Right renal cortex interstitium (tissue), 3 donors: ENCODE measurements at regions not wholly inside any gene's neighbourhood (a gene's known extent, or its start where the extent isn't known, plus 50 kb on each side); places are given as distances from the start of the nearest gene placed in this dataset.
"Not testable (repeated sequence)": the region's sequence is repeated elsewhere in the genome, so short reads cannot be mapped to it uniquely, and the experiment has no call there.

Source experiments
- DNase-seq, 3 donors: peaks; one replicate each; pipeline ENCODE4 v3.0.0-alpha.2; 2013; ENCODE audit warnings: low read depth in 3 of 3, low spot score in 2 of 3

DNA sequence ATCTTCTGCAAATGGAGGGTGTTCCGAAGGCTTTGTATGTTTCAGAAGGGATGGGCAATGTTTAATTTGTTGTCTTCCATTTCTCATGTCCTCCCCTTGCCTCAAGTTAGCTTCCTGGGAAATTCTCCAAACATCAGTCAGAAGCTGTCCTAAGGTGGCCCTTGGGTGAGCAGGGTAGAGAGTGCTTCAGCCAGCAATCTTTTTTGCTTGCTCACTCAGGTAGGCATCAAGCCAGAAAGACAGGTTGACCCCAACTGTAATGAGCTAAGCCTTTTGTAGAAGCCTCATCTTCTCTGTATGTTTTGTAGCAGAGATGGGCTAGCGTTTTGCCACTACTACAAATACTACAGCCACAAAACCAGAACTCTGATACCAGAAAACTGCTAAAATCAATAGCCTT is 321.5 kb upstream of the FAM78B start:
- no peak for DNase-seq

DNA sequence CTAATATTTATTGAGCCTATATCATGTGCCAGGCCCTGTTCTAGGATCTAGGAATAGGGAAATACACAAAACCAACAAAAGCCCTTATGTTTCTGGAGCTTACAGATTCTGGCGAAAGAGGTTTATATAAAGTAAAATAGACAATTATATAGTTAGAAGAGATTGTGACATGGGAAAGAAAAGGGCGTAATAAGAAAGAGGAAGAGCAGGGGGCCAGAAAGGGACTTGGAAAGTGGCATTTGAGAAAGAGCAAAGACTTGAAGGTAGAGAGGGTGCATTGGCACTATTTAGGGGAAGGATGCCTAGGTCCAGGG is 322.5 kb upstream of the FAM78B start:
- no peak for DNase-seq

DNA sequence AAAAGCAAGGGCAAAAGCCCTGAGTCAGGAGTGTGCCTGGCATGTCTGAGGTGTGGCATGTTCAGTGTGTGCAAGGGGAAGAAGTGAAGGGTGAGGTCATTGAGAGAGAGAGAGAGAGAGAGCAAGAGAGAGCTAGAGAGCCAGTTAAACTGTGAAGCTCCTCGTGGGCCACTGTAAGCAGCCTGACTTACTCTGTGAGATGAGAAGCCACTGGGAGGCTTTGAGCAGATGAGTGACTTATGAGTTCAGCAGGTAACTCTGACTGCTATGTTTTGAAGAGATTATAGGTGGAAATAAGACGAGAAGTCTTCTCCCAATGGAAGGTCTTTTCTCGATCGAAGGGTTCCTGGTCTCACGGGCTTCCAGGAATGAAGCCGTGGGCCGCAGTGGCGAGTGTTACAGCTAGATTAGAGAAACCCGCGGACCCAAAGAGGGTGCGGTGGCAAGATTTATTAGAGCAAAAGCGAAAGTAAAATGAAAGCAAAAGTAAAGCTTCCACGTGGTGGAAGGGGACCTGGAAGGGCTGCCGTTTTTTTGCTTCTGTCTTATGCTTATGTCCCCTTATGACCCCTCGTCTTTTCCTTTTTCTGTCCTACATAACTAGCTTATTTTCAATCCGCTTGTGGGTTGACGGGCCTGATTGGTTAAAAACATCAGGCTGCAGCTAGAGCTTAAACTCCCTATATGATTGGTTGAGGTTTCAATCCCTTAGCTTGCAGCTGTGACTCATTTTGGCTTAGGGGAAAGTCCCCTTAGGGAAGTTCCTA is 323.1 kb upstream of the FAM78B start:
- DNase-seq: no peak

DNA sequence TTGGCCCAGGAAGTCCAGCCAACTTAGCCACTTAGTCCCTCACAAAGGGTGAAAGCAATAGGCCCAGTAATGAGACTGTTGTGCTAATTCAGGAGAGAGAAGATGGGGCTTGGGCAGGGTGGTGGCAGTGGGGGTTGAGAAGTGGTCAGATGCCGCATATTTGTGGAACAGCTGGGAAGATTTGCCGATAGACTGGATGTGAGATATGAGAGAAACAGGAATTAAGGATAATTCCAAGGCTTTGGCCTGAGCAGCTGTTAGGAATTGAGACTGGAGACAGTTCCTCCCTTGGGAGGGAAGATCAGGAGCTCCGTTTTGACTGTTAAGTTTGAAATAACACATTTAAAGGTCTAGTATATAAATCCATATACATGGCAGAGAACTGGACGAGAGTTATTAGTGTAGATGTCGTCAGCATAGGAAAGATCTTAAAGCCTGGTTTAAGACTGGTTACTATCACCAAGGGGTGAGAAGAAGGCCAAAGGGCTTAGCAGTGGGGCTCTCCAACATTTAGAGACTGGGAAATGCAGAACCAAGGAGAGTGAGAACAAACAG is 323.7 kb upstream of the FAM78B start:
- DNase-seq: no peak

DNA sequence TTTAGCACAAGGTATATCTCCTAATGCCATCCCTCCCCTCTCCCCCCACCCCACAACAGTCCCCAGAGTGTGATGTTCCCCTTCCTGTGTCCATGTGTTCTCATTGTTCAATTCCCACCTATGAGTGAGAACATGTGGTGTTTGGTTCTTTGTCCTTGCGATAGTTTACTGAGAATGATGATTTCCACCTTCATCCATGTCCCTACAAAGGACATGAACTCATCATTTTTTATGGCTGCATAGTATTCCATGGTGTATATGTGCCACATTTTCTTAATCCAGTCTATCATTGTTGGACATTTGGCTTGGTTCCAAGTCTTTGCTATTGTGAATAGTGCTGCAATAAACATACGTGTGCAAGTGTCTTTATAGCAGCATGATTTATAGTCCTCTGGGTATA is 327.0 kb upstream of the FAM78B start:
- not testable (repeated sequence) for DNase-seq

DNA sequence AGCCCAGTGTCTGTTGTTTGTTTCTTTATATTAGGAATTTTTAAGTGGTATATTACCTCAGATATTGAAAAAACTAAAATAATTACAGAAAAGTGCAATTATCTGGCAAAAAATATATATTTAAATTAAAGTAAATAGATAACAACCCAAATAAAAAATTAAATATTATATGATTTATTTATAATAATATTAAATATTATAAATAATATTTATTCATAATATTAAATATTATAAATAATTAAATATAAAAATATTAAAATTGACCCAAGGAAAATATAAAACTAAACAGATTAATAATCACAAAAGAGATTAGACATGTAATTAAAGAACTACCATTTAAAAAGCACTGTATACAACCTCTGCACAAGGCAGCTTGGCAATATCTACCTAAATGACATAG is 331.9 kb upstream of the POGK start:
- no peak for DNase-seq

DNA sequence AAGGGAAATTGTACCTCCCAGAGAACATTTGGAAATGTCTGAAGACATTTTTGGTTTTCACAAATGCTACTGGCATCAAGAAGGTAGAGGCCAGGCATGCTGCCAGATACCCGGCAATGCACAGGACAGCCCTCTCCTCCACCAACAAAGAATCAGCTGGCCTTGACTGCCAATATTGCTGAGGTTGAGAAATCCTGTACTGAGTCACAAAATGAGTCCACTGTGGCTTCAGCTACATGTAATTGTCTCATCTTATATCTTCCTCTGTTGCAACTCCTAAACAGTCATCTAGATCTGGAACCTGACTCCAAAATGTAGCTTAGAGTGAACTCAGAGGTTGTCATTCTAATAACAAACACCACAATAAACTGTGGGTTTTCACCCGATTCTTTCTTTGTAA is 327.5 kb upstream of the POGK start:
- no peak for DNase-seq

DNA sequence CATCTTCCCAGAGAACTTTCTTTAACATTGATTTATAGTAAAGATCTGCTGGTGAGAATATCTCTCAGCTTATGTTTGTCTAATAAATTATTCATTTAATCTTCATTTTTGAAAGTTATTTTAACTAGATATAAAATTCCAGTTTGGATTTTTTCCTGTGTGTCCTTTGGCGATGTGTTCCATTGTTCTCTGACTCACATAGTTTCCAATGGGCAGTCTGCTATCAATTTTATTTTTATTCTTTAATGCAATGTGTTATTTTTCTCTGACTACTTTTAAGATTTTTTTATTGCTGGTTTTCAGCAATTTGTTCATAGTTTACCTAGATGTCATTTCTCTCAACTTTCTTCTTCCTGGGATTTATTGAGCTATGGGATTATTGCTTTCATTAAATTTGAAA is 325.2 kb upstream of the POGK start:
- DNase-seq: no peak

DNA sequence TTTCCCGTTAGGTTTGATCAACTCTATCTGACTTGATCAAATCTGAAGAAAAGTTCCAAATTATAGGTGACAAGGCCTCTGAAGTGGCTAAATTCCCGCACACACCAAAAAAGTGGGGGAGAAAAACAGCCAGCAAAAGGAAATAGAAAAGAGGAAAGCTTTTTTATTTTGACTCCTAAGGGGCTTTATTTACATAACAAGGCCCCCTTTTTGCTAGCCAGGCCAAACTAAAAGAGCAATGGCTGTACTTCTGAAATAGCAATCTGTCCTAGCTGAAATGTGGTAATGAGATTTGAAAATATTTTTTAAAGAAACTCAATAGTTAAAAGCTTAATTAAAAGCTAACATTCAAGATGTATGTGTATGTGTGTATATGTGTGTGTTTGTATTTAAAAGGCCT is 311.5 kb upstream of the POGK start:
- no peak for DNase-seq

DNA sequence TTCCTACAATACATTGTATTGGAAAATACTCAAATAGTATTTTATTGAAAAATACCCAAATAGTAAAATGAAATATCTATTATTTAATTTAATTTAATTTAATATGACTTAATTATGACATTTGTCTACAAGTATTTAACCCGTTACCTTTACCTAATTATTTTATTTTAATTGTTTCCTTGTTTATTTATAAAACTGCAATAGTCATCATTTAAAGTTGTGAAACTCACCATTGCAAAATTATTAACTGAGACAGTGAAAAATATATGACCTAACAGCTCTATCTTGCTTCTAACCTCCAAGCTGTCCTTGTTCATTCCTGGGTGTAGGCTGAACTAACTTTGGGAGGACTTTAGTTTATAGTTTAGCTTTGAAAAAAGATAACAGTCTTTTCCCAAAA is 300.6 kb upstream of the POGK start:
- DNase-seq: no peak

DNA sequence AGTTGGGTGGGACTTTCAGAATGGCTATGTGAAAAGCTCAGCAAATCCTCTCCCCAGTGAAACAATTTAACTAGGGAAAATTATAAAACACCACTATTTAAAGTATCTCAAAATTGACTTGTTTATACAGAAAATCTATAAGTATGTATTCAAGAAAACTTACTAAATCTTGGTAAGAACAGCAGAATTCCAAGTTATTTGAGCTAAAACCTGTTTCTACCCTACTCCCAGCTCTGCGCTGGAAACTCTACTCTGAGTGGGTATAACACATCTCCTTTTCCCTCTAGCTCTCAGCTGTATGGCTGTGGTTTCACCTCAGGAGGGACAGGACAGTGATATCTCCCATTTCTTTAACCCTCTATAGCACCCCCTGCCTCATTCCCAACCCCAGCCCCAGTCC is 295.2 kb upstream of the POGK start:
- no peak for DNase-seq

DNA sequence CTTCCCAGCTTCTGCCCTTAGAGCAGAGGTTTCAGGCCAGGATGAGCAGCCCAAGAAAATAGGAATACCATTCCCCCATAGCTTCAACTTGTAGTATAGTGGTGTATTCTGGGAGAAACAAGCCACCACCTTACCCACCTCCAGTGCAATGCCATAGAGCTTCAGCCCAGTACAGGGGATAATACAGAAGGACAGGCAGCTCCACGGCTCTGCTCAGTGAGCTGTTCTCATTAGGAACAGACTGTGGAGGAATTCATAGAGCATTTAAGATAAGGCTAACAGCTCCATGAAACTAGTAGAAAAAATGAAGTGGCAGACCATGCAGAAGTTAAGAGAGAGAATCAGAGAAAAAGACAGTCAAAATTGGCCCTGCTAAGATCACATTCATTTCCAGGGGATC is 294.7 kb upstream of the POGK start:
- no peak for DNase-seq

DNA sequence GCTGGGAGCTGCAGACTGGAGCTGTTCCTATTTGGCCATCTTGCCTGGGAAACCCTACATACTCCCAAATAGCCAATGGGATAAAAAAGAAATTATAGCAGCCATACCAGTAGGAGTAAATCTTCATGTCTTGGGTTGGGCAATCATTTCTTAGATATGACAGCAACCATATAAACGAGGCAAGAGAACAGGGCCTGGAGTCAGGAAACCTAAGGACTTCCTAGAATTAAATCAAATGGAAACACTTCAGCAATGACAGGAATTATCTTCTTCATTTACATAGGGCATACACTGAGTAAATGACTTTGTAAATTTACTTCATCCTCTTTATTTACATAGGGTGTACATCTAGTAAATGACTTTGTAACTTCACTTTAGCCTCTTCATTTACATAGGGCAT is 286.6 kb upstream of the POGK start:
- DNase-seq: no peak

DNA sequence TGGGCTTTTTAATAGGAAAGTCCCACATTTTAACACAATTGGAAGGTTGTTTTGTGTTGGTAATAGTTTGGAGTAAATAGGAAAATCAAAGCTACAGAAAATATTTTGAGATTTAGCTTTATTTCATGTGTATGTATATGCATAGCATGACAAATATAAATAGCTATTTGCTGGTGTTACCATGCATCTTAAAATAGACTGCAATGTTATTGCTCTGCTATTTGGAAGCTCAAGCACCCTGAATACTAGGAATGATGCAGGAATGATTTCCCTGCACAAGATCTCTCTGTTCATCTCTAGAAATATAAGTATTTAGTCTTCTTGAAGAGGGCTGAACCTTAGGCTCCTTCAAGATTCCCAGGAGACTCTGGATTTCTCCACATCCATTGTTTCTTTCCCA is 268.3 kb upstream of the POGK start:
- no peak for DNase-seq

DNA sequence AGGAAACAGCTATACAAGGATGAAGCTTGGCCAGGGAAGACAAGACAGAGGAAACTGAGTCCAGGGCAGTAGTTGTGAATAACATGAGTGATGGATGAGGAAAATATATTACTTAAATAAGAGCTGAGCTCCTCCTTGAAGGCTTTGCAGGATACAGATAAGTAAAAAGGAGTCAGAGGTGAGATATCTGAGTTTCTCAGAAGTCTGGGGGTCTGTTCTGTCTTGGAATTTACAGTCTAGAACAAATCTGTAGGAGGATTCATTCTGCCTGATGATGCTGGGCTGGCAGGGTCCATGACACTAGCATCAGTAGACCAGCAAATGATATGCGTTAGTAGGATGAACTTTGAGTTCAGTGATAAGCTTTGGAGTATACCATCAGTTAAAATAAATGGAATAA is 266.1 kb upstream of the POGK start:
- no peak for DNase-seq

DNA sequence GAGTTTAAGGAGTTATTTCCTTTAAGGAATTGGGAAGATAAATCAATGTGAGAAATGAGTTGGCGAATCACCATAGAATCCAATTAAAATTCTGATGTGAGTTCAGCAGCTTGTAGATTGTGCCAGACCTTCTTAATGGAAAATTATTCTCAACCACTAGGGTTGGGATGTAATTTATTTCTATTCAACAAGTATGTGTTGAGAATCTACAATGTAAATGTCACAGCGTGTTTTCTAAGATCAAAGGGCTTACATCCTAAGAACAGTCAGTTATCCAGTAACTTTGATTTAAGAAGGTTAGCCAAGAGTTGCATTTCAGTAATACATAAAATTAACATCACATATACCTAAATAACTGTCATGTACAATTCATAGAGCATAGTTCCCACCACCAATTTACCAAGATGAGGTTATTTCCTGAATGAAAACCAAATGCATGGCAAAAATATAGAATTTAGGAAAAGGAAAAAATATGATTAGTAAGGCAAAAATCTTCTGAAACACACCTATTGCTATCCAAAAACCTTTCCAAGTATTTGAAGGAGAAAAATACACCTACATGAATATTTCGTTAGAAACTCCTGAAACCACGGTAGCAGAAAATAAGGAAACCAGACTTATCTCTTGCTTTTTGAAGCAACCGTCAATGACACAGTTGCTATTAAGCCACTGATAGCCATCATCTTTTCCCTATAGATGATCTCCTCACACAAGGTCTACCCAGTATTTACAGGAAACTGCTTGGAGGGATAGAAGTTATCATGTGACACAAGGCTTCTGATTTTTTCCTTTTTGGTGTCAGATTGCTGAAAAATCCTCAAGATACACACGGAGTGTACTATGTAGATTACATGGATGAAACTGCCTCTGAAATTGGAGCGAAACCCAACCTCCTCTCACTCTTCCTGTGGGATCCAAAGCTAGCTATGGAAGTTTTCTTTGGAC is 259.4 kb upstream of the POGK start:
- DNase-seq: no peak

DNA sequence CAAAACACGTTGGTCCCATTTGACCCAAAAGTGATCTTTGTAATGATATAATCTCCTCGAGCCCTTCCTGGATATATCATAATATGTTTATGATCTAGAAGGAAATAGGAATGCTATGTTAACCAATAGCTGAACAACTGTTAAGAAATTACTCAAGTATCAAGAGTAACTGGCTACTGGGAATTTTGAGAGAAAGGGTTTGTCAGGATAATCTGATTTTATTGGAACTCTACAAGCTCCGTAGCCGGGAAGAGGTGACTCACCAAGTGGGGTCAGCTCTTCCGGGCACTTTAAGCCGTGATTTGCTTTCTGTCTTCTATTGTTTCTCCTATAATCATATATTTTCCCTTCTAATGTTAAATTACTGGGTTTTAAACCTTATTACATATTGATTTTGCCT is 250.5 kb upstream of the POGK start:
- no peak for DNase-seq

DNA sequence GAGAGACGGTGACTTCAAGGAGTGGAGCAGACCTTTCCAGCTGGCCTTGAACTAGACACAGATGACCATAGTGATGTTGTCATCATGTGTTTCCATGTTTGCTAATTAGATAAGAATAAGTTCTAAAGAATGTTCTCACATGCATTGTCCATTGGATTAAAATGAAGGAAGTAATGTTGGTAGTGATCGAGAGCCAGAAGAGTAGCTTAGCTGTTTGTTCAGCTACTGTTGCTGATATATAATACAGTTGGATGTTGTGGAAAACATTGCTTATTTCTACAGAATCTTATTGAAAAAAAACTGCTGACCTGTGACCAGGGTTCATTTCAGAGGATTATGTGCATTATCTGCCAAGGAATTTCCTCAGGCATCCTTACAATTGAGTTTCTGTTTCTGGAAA is 249.1 kb upstream of the POGK start:
- DNase-seq: no peak

DNA sequence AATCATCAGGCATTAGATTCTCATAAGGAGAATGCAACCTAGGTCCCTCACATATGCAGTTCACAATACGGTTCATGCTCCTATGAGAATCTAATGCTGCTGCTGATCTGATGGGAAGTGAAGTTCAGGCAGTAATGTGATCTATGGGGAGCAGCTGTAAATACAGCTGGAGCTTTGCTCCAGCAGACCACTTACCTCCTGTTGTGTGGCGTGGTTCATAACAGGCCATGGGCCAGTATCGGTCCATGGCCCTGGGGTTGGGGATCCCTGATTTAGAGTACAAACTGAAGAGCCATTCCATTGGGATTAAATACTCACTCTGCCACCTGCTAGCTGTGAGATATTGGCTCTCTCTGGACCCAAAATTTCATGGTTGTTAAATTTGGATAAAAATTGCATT is 244.6 kb upstream of the POGK start:
- DNase-seq: no peak

DNA sequence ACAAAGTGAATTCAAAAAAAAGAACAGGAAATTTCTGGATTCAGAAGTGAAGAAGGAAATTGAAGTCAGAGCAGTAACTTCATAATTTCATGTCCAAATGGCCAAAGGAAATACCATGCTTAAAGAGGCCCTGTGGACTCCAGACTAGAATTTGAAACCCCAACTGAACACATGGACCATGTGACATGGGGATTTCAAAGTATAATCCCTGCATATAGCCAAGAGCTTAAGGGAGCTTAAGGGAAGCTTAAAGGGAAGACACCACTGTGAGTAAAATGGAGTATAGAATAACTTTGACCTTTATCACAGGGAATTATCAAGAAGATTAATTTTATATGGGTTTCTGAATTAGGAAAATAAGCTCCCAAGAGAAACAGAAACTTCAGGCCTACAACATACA is 241.8 kb upstream of the POGK start:
- no peak for DNase-seq

DNA sequence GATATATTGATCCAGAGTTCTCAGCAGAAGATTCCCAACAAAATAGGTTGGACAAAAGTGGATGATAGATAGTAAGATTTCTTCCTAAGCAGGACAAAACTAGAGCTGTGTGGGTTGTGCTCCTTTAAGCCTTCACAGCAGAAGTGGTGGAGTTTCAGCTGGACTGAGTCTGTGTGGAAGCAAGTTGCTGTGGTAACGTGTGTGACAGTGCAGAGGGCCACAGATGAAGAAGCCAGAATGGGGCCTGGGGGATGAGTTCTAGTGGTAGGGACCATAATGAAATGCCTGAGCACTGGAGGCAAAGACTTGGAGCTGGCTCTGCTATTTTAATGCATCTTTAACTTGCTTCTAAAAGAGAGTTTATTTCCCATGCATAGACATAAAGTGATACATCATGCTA is 238.7 kb upstream of the POGK start:
- DNase-seq: no peak

DNA sequence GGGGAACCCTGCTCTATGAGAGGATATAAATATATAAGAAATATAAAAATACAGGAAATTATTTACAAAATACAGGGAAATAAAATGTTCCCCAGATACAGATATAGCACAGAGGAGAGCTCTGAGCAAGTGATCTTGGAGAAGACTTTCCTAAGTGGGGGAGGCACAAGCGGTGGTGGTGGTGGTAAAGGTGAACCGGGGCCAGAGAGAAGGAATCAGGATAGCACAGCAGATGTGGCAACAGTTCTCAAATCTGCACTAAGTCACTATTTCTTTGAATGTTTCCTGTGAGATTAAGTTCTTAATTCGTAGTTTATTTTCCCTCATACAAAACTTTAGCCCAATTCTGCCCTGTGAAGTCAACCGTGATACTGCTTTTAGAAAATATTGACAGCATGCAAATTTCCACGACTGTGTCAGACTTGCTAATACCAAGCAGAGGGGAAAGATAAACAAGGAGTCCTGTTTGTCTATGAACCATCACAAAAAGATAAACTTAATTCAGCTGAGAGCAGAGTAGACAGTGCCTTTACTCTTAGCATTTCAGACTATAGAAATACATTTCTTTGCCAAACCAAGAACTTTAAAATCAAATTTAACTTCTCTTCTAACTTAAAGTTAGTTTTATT is 237.5 kb upstream of the POGK start:
- no peak for DNase-seq
